ENCODE measurements at regions not wholly inside any gene's neighbourhood (a gene's known extent, or its start where the extent isn't known, plus 50 kb on each side); places are given as distances from the start of the nearest gene placed in this dataset.

DNA sequence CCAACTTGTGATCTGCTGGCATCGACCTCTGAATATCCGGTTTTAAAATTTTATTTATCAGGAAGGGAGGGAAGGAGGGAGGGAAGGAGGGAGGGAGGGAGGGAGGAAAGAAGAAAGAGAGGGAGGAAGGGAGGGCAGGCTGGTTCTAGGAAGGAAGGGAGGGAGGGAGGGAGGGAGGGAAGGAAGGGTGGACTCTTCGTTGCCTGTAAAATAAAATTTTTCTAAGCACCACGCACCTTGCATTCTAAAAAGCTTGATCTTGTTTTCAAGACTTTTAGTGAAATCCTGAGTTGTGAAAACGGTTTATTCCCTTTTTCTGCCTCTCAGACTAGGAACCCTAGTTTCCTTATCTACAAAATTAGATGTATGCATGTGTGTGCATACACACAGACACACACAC is 101.7 kb upstream of the RAP2B start:
- H3K27me3 ChIP-seq (ENCODE audit: control insufficient read depth in 5 of 5, insufficient read depth in 4 of 5, low read length in 5 of 5) = no peaks in the 10 kb centered on the region
- no peak overlapping the region for H3K9ac ChIP-seq (ENCODE audit: low read length in 5 of 5)
- H3K4me1 ChIP-seq (ENCODE audit: control insufficient read depth in 5 of 5, insufficient read depth in 5 of 5, low read length in 5 of 5) = no peaks in the 10 kb centered on the region
- no peaks in the 10 kb centered on the region for H3K36me3 ChIP-seq (ENCODE audit: control insufficient read depth in 5 of 5, insufficient read depth in 5 of 5, low read length in 5 of 5)
- H3K27ac ChIP-seq (ENCODE audit: low read depth, low read length) = no peak overlapping the region
- H3K9me3 ChIP-seq (ENCODE audit: control insufficient read depth in 5 of 5, low read length in 5 of 5) = no peaks in the 10 kb centered on the region
- H3K4me3 ChIP-seq (ENCODE audit: low read depth in 1 of 5, low read length in 5 of 5) = no peak overlapping the region

DNA sequence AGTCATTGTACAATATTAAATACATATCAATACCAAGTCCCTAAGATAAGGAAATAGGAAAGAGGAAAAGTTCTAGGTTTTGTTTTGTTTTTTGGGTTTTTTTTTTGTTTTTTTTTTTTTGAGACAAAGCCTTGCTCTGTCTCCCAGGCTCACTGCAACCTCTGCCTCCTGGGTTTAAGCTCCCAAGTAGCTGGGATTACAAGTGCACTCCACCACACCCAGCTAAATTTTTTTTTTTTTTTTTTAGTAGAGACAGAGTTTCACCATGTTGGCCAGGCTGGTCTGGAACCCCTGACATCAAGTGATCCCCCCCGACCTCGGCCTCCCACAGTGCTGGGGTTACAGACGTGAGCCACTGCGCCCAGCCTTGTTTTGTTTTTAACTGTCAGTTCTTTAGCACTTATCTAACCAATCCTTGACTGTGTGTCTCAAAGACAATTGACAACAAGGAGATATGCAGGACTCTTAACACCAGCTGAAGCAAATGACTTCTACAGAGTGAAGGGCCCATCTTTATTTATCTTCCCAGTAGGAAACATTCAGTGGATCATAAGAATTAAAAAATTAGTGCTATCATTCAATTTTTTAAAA is 100.0 kb upstream of the RAP2B start:
- Histone ChIP-seq H3K9me3 (ENCODE audit: control insufficient read depth in 5 of 5, low read length in 5 of 5) (no peaks in the 10 kb centered on the region), H3K27me3 (ENCODE audit: control insufficient read depth in 5 of 5, insufficient read depth in 4 of 5, low read length in 5 of 5) (no peaks in the 10 kb centered on the region), H3K27ac (ENCODE audit: low read depth, low read length) (no peak overlapping the region)

GRCh38 chr3:153063337-153063736 is 98.7 kb upstream of the RAP2B start:
- Histone ChIP-seq H3K4me3 (ENCODE audit: low read depth in 1 of 5, low read length in 5 of 5) (no peak overlapping the region), H3K27me3 (ENCODE audit: control insufficient read depth in 5 of 5, insufficient read depth in 4 of 5, low read length in 5 of 5) (no peaks in the 10 kb centered on the region)

More for the DNA sequence above, 100.0 kb upstream of the RAP2B start:
- Histone ChIP-seq H3K4me3 (ENCODE audit: low read depth in 1 of 5, low read length in 5 of 5) (no peak overlapping the region), H3K4me1 (ENCODE audit: control insufficient read depth in 5 of 5, insufficient read depth in 5 of 5, low read length in 5 of 5) (no peaks in the 10 kb centered on the region), H3K9ac (ENCODE audit: low read length in 5 of 5) (no peak overlapping the region), H3K36me3 (ENCODE audit: control insufficient read depth in 5 of 5, insufficient read depth in 5 of 5, low read length in 5 of 5) (no peaks in the 10 kb centered on the region)

GRCh38 chr3:153066983-153067382 is 95.0 kb upstream of the RAP2B start:
- Histone ChIP-seq H3K27ac (ENCODE audit: low read depth, low read length) (no peak overlapping the region), H3K36me3 (ENCODE audit: control insufficient read depth in 5 of 5, insufficient read depth in 5 of 5, low read length in 5 of 5) (no peaks in the 10 kb centered on the region), H3K4me3 (ENCODE audit: low read depth in 1 of 5, low read length in 5 of 5) (no peak overlapping the region), H3K4me1 (ENCODE audit: control insufficient read depth in 5 of 5, insufficient read depth in 5 of 5, low read length in 5 of 5) (peaks cover 0 to 6% (median 0%) of the 10 kb centered on the region in 5 donors), H3K9ac (ENCODE audit: low read length in 5 of 5) (no peak overlapping the region), H3K9me3 (ENCODE audit: control insufficient read depth in 5 of 5, low read length in 5 of 5) (no peaks in the 10 kb centered on the region), H3K27me3 (ENCODE audit: control insufficient read depth in 5 of 5, insufficient read depth in 4 of 5, low read length in 5 of 5) (no peaks in the 10 kb centered on the region)

More at GRCh38 chr3:153063337-153063736, 98.7 kb upstream of the RAP2B start:
- Histone ChIP-seq H3K36me3 (ENCODE audit: control insufficient read depth in 5 of 5, insufficient read depth in 5 of 5, low read length in 5 of 5) (no peaks in the 10 kb centered on the region), H3K9ac (ENCODE audit: low read length in 5 of 5) (no peak overlapping the region), H3K9me3 (ENCODE audit: control insufficient read depth in 5 of 5, low read length in 5 of 5) (no peaks in the 10 kb centered on the region), H3K27ac (ENCODE audit: low read depth, low read length) (no peak overlapping the region), H3K4me1 (ENCODE audit: control insufficient read depth in 5 of 5, insufficient read depth in 5 of 5, low read length in 5 of 5) (no peaks in the 10 kb centered on the region)

DNA sequence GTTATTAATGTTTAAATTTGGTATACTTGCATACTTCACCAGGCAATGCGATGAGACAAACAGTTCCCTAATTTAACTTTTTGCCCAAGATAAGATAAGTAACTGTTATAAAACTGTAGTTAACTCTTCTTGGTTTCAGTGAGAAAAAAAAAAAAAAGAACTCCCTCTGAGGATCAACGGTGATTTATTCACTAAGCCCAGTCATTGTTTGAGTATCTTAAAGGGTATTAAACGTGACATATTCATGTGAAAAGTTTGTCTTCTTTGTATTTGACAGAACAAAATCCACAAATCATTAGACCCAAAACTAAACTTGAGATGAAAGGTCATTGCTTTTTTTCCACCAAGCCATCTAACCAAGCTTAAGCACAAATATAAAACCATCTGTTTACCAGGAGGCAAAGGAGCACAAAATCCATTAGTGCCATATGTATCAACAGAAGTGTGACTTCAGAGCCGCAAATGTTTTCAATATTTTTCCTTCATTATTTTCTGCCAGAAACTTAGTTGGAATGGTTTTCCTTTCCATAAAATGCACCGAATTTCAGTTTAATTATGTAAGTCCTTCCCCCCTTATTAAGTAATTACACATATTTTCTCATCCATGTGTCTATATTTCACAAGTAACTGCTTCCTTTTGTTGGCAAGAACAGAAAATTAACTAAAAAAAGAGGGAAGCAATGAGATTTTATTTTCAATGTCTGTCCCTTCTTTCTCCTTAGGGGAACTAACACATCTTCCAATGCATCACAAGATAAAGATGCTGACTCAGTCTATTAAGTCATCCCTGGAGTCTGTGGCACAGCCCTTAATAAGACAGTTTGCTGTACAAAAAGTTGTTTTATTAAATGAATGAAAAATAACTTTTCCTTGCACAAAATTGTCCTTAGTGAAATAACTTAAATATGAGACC is 92.2 kb upstream of the RAP2B start:
- Histone ChIP-seq H3K4me1 (ENCODE audit: control insufficient read depth in 5 of 5, insufficient read depth in 5 of 5, low read length in 5 of 5) (peaks cover 0 to 6% (median 0%) of the 10 kb centered on the region in 5 donors), H3K9me3 (ENCODE audit: control insufficient read depth in 5 of 5, low read length in 5 of 5) (no peaks in the 10 kb centered on the region), H3K4me3 (ENCODE audit: low read depth in 1 of 5, low read length in 5 of 5) (no peak overlapping the region), H3K36me3 (ENCODE audit: control insufficient read depth in 5 of 5, insufficient read depth in 5 of 5, low read length in 5 of 5) (no peaks in the 10 kb centered on the region), H3K9ac (ENCODE audit: low read length in 5 of 5) (no peak overlapping the region), H3K27ac (ENCODE audit: low read depth, low read length) (no peak overlapping the region), H3K27me3 (ENCODE audit: control insufficient read depth in 5 of 5, insufficient read depth in 4 of 5, low read length in 5 of 5) (no peaks in the 10 kb centered on the region)

DNA sequence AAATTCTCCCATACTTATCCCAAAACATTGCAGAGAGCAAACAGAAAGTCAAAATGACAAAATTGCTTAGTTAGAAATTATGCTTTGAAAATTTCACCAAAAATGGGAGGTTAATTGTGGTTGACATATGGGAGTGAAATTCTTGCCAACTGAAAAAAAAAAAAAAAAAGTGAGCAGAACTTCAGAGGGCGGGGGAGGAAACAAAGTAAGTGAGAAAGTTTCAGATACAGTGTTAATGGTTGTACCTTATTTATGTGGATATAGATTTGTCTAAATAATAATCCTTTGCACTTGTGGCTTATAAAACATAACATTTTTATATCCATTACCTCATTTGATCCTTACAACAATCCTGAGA is 91.5 kb upstream of the RAP2B start:
- Histone ChIP-seq H3K36me3 (ENCODE audit: control insufficient read depth in 5 of 5, insufficient read depth in 5 of 5, low read length in 5 of 5) (no peaks in the 10 kb centered on the region), H3K9ac (ENCODE audit: low read length in 5 of 5) (no peak overlapping the region), H3K27ac (ENCODE audit: low read depth, low read length) (no peak overlapping the region), H3K4me1 (ENCODE audit: control insufficient read depth in 5 of 5, insufficient read depth in 5 of 5, low read length in 5 of 5) (peaks cover 0 to 6% (median 0%) of the 10 kb centered on the region in 5 donors), H3K9me3 (ENCODE audit: control insufficient read depth in 5 of 5, low read length in 5 of 5) (no peaks in the 10 kb centered on the region), H3K27me3 (ENCODE audit: control insufficient read depth in 5 of 5, insufficient read depth in 4 of 5, low read length in 5 of 5) (no peaks in the 10 kb centered on the region), H3K4me3 (ENCODE audit: low read depth in 1 of 5, low read length in 5 of 5) (no peak overlapping the region)

DNA sequence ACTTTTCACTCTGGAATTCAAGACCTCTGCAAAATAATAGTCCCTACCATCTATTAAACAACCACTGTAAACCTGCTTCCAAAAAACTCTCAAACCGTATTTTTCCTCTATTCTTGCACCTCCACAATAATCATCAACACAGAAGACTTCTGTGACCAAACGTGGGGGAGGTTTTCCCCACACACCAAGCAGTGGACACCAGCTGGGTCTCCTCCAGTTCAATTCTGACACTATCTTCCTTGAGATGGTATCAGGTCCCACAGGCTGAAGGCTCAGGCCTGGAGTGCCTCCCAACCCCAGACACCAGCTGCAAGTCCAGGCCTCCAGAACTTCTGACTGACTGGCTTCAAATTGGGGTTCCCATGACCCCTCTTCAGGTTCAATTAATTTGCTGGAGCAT is 89.6 kb upstream of the RAP2B start:
- Histone ChIP-seq H3K4me1 (ENCODE audit: control insufficient read depth in 5 of 5, insufficient read depth in 5 of 5, low read length in 5 of 5) (peaks cover 0 to 6% (median 0%) of the 10 kb centered on the region in 5 donors), H3K9ac (ENCODE audit: low read length in 5 of 5) (no peak overlapping the region), H3K36me3 (ENCODE audit: control insufficient read depth in 5 of 5, insufficient read depth in 5 of 5, low read length in 5 of 5) (no peaks in the 10 kb centered on the region), H3K27ac (ENCODE audit: low read depth, low read length) (no peak overlapping the region), H3K4me3 (ENCODE audit: low read depth in 1 of 5, low read length in 5 of 5) (no peak overlapping the region), H3K9me3 (ENCODE audit: control insufficient read depth in 5 of 5, low read length in 5 of 5) (no peaks in the 10 kb centered on the region), H3K27me3 (ENCODE audit: control insufficient read depth in 5 of 5, insufficient read depth in 4 of 5, low read length in 5 of 5) (no peaks in the 10 kb centered on the region)

DNA sequence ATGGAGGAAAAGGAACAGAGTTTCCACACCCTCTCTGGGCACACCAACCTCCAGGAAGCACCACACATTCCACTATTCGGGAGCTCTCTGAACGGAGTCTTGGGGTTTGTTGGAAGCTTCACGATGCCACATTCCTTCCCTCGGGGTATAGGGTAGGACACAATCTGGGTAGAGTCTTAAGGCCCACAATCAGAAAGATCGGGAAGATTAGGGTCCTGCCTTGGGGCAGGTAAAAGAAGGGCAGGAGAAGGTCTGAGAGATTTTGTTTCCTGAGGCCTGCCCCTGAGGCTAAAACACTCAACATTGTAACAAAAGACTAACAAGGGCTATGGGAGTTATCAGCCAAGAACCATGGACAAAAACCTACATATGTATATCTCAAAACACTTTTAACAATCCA is 89.2 kb upstream of the RAP2B start:
- Histone ChIP-seq H3K27ac (ENCODE audit: low read depth, low read length) (no peak overlapping the region), H3K4me3 (ENCODE audit: low read depth in 1 of 5, low read length in 5 of 5) (no peak overlapping the region), H3K27me3 (ENCODE audit: control insufficient read depth in 5 of 5, insufficient read depth in 4 of 5, low read length in 5 of 5) (no peaks in the 10 kb centered on the region), H3K36me3 (ENCODE audit: control insufficient read depth in 5 of 5, insufficient read depth in 5 of 5, low read length in 5 of 5) (no peaks in the 10 kb centered on the region), H3K4me1 (ENCODE audit: control insufficient read depth in 5 of 5, insufficient read depth in 5 of 5, low read length in 5 of 5) (peaks cover 0 to 6% (median 0%) of the 10 kb centered on the region in 5 donors), H3K9me3 (ENCODE audit: control insufficient read depth in 5 of 5, low read length in 5 of 5) (no peaks in the 10 kb centered on the region), H3K9ac (ENCODE audit: low read length in 5 of 5) (no peak overlapping the region)

DNA sequence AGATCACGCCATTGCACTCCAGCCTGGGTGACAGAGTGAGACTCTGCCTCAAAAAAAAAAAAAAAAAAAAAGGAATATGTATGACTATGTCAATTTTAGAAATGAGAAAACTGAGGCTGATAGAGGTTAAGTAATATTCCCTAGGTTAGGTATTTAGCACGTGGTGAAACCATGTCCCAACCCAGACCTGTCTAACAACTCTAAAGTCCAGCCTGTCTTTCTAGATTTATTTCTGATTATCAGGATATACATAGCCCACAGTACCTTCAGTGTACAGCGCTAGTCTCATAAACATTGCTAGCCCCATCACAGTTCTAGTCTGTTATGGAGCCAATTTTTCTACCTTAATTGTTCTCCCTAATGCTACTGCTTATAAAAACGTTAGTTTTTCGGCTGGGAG is 88.4 kb upstream of the RAP2B start:
- Histone ChIP-seq H3K27me3 (ENCODE audit: control insufficient read depth in 5 of 5, insufficient read depth in 4 of 5, low read length in 5 of 5) (no peaks in the 10 kb centered on the region), H3K9ac (ENCODE audit: low read length in 5 of 5) (no peak overlapping the region), H3K4me3 (ENCODE audit: low read depth in 1 of 5, low read length in 5 of 5) (no peak overlapping the region), H3K4me1 (ENCODE audit: control insufficient read depth in 5 of 5, insufficient read depth in 5 of 5, low read length in 5 of 5) (peaks cover 0 to 6% (median 0%) of the 10 kb centered on the region in 5 donors), H3K36me3 (ENCODE audit: control insufficient read depth in 5 of 5, insufficient read depth in 5 of 5, low read length in 5 of 5) (no peaks in the 10 kb centered on the region), H3K27ac (ENCODE audit: low read depth, low read length) (no peak overlapping the region), H3K9me3 (ENCODE audit: control insufficient read depth in 5 of 5, low read length in 5 of 5) (no peaks in the 10 kb centered on the region)

DNA sequence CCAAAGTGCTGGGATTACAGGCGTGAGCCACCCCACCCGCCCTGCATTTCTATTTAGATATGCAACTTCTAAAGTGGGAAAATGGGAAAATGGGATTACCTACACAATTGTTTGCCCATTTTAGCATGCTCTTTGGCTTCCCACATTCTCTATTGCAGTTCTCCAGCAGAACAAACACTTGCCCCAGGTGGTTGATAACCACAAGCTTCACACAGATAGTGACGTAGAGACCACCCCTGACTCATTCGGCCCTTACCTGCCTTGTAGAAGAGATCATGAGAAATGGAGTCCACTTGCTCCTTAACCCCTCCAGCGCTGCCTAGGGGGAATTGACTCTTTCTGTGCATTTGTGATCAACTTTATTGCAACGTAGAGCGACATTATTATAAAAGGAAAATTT is 83.2 kb upstream of the RAP2B start:
- H3K9ac ChIP-seq (ENCODE audit: low read length in 5 of 5) = no peak overlapping the region
- no peaks in the 10 kb centered on the region for H3K27me3 ChIP-seq (ENCODE audit: control insufficient read depth in 5 of 5, insufficient read depth in 4 of 5, low read length in 5 of 5)
- no peak overlapping the region for H3K27ac ChIP-seq (ENCODE audit: low read depth, low read length)
- no peaks in the 10 kb centered on the region for H3K9me3 ChIP-seq (ENCODE audit: control insufficient read depth in 5 of 5, low read length in 5 of 5)
- no peaks in the 10 kb centered on the region for H3K36me3 ChIP-seq (ENCODE audit: control insufficient read depth in 5 of 5, insufficient read depth in 5 of 5, low read length in 5 of 5)
- H3K4me3 ChIP-seq (ENCODE audit: low read depth in 1 of 5, low read length in 5 of 5) = no peak overlapping the region
- no peaks in the 10 kb centered on the region for H3K4me1 ChIP-seq (ENCODE audit: control insufficient read depth in 5 of 5, insufficient read depth in 5 of 5, low read length in 5 of 5)
